NCI-H526 (cell line): ENCODE measurements at regions not wholly inside any gene's neighbourhood (a gene's known extent, or its start where the extent isn't known, plus 50 kb on each side); places are given as distances from the start of the nearest gene placed in this dataset.
"Not testable (repeated sequence)": the region's sequence is repeated elsewhere in the genome, so short reads cannot be mapped to it uniquely, and the experiment has no call there.

ENCODE experiments used
- DNase-seq, 2 experiments: peaks; one replicate each; lab custom pipeline; 2025; lab: John Stamatoyannopoulos, UW

DNA sequence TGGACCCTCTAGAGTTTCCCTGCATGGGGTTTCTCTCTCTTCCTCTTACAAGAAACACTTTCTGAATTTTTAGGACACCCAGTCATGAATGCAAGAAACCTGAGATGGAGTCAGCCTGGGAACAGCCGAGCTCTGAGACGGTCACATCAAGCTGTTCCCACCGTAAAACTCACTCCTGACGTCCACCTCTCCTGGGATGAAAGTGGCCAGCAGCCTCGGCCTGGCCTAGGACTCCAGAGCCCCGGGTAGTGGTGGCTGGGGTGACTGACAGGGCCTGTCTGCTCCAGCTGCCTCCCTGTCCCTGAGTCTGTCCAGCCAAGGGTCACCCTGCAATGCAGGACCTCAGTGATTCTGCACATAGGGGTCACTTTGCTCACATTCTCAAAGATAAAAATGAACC, 217.8 kb downstream of the SHOX start:
- no peak for DNase-seq

DNA sequence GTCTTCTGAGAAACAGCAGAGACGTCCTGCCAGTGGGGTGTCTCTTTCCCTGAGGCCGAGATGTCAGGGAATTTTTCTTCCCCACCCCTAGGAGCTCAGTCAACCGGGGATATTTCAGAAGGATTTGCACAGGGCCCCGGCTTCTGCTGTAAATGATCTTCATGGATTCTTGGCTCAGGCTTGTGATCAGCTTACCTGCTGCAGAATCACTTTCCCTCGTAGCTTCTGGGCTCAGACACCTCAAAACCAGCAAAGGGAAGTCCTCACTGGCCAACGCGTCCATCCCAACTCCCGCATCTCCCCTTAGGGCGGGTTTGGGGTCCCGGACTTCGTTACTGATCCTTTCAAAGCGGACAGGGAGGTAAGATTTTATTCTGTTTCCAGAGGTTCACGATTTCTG, 212.7 kb downstream of the SHOX start:
- DNase-seq, result peak in 1 of 2 experiments; percentile 8

GRCh38 chrX:840556-840955, 210.0 kb downstream of the SHOX start:
- DNase-seq, result no peak

GRCh38 chrX:838666-839065, 208.1 kb downstream of the SHOX start:
- not testable (repeated sequence) for DNase-seq

DNA sequence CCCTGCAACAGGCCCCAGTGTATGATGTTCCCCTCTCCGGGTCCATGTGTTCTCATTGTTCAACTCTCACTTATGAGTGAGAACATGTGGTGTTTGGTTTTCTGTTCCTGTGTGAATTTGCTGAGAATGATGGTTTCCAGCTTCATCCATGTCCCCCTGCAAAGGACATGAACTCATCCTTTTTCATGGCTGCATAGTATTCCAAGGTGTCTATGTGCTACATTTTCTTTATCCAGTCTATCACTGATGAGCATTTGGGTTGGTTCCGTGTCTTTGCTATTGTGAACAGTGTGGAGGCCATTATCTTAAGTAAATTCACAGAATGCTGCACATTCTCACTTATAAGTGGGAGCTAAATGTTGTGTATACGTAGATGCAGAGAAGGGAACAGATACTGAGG, 205.3 kb downstream of the SHOX start:
- not testable (repeated sequence) for DNase-seq

DNA sequence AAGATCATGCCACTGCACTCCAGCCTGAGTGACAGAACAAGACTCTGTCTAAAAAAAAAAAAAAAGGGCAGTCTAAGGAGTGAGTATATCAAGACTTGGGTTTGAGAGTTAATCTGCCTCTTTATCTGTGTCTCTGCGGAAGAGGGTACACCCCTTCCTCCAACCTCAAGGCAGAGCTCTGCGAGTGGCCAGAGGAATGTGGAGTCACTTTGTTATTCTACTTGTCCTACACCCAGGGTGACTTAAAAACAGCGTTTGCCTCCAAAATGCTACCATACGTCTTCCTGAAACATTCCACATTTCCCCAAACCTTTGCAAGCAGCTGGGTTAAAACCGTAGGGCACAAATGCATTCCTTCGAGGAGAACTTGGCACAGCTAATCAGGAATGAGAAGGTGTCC, 199.9 kb downstream of the SHOX start:
- DNase-seq, result no peak

- DNase-seq, result no peak
These were observed 198.6 kb downstream of the SHOX start for GRCh38 chrX:829145-829544.

DNA sequence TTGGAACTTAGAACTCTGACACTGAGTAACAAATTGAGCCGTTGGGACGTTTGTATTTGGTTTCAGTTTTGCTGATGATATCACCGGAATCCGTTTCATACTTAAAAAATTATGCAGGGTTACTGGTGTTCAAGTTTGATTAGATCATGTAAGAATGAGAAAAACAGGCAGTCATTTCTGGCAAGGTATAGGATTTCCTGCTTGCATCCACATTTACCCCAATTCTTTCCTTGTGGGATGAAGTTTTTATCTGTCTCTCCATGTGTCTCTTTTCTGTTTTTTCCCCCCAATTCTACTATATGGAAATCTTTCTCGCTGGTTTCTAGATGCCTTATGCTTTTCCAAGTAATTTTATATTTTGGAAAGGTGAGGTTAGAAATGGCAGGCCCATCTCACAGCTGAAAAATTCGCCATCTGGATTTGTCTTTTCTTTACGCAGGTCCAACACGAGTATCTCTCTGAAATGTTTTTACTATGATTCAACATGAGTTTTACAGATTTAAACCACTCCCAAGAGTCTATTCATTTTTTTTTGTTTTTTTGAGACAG, 197.9 kb downstream of the SHOX start:
- DNase-seq, result no peak

DNA sequence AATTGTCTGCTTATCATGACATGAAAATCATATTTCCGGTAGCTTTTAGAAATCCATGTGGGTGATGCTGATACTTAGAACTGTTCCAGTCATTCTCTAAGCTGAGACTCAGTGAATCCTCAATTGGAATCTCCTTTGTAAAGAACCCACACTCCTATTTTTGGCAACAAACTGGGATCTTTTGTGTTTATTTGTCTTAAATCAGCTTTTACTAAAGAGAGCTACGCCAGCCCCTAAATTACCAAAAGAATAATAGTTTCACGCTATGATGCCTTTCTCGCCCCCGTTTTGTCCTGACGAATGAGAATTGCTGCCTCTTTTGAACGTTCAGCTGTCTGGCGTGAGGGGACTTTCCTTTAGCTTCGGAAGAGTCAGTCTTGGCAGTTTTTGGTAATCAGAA, 195.9 kb downstream of the SHOX start:
- no peak for DNase-seq

DNA sequence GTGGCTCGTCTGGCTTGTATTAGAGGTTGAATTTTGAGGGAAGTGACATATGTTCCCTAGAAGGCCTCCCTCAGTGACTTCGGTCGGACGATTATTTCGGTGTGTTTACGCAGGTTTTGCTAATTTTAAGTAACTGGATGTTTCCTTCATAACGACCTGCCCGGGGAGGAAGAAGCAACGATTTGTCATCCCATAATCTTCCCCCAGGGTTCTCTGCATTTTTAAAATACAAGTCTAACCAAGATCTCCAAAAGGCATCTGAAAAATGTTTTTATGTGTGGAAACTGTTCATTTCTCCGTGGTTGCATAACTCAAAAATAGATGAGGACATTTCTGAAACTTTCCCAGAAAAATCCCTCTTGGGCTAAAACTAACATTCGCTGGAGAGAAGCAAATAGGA, 195.4 kb downstream of the SHOX start:
- DNase-seq, result no peak

- not testable (repeated sequence) for DNase-seq
These were observed 192.5 kb downstream of the SHOX start for GRCh38 chrX:823073-823472.

- no peak for DNase-seq
These were observed 190.9 kb downstream of the SHOX start for GRCh38 chrX:821327-822107.

- no peak for DNase-seq
These were observed 189.1 kb downstream of the SHOX start for GRCh38 chrX:819684-820083.

DNA sequence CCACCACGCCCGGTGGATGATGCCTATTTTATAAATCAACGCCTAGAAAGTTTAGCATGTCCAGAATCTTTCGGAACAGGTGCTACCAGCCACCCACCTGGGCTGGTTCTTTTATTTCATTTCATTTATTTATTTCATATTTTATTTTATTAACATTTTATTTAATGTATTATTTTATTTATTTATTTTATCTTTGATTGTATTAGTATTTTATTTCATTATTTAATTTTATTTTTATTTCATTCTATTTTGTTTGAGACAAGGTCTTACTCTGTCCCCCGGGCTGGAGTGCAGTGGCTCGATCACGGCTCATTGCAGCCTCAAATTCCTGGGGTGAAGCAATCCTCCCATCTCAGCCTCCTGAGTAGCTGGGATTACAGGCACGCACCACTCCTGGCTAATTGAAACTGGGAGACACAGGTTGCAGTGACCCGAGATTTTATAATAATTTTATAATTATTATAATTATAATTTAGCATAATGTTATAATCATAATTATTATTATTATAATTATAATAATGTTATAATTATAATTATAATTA, 187.2 kb downstream of the SHOX start:
- no peak for DNase-seq

DNA sequence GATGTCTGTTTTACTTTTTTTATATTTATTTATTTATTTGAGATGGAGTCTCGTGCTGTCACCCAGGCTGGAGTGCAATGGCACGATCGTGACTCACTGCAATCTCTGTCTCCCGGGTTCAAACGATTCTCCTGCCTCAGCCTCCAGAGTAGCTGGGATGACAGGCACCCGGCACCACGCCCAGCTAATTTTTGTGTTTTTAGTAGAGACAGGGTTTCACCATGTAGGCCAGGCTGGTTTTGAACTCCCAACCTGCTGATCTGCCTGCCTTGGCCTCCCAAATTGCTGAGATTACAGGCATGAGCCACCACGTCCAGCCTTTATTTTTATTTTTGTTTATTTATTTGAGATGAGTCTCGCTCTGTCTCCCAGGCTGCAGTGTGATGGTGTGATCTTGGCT, 186.6 kb downstream of the SHOX start:
- DNase-seq, result not testable (repeated sequence)

- no peak for DNase-seq
These were observed 185.8 kb downstream of the SHOX start for GRCh38 chrX:816411-816810.

DNA sequence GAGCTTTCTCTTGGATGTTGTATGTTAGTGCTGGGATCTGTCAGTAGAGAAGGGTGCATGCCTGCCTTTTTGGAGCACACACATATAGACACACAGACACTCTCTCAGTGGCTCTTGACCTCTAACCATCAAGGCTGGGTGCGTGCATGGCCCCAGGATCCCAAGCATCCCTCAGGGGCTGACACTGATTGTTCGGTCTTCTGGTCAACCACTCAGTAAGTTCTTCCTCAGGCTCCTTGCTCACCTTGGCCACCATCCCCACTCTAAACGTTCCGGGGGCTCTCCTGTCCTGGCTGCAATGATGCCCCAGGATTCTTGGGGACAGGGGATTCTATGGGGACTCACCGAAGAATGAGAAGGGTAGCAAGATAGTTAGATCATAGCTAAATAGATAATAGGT, 179.6 kb downstream of the SHOX start:
- no peak for DNase-seq

DNA sequence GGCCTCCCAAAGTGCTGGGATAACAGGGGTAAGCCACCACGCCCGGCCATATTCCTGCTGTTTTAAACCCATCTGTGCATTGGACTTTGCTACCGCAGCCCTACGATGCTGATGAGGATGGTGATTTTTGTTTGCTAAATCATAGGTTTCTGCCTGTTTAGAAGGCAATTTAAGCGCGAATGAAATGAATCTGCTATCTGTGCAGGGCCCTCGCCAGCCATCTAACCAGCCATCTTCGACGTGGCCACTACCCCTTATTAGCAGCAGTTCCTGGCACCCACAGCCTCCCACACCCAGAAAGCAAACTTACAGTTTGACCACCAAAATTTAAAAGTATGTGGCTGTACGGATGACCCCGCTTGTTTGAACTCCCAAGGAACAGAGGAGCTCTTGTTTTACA, 178.5 kb downstream of the SHOX start:
- no peak for DNase-seq

DNA sequence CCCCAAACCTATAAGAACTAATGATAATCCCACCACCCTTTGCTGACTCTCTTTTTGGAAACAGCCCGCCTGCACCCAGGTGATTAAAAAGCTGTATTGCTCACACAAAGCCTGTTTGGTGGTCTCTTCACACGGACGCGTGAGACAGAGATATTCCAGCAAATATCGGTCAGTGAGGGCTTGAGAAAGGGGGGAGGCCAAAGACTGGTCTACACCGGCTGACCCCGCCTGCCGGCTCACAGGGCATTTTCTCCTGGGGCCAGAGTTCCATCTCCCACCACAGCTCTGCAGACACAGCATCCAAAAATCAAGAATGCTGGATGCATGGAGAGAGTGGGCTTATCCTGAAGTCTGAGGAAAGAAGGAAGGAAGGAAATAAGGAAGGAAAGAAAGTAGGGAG, 176.0 kb downstream of the SHOX start:
- no peak for DNase-seq

DNA sequence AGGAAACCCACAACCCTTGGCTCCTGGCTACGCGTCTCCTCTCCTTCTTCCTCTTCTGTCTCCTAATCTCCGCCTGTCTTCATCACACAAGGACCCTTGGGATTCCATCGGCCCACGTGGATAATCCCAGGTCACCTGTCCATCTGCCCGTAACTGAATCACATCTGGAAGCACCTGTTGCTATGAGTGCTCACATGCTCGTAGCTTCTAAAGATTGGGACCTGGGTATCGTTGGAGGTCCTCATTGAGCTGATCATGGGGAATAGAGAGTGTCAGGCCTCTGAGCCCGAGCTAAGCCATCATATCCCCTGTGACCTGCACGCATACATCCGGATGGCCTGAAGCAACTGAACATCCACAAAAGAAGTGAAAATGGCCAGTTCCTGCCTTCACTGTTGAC, 175.4 kb downstream of the SHOX start:
- DNase-seq, result no peak

GRCh38 chrX:805103-805670, 174.6 kb downstream of the SHOX start:
- DNase-seq, result no peak

GRCh38 chrX:802846-803245, 172.3 kb downstream of the SHOX start:
- DNase-seq, result no peak

GRCh38 chrX:799808-800207, 169.2 kb downstream of the SHOX start:
- no peak for DNase-seq
